NCI-H1694 (cell line): ENCODE measurements at regions not wholly inside any gene's neighbourhood (a gene's known extent, or its start where the extent isn't known, plus 50 kb on each side); places are given as distances from the start of the nearest gene placed in this dataset.
A peak's percentile ranks its signal among the peaks of the same experiment; 100 is the strongest.
"Not testable (repeated sequence)": the region's sequence is repeated elsewhere in the genome, so short reads cannot be mapped to it uniquely, and the experiment has no call there.

ENCODE experiments used
- DNase-seq: peaks from one replicate; lab custom pipeline; 2025; lab: John Stamatoyannopoulos, UW

GRCh38 chr17:22253007-22253406 is 560.7 kb downstream of the KCNJ18 start:
- no peak for DNase-seq

GRCh38 chr17:22265807-22266206 is 573.5 kb downstream of the KCNJ18 start:
- no peak for DNase-seq

- peak; percentile 55 for DNase-seq
Measured at GRCh38 chr17:22266231-22266630, 573.9 kb downstream of the KCNJ18 start.

- DNase-seq, result no peak
Measured at GRCh38 chr17:22267019-22267418, 574.7 kb downstream of the KCNJ18 start.

- no peak for DNase-seq
Measured at GRCh38 chr17:22268214-22268911, 576.0 kb downstream of the KCNJ18 start.

GRCh38 chr17:22268912-22269220 is 576.5 kb downstream of the KCNJ18 start:
- no peak for DNase-seq

- DNase-seq, result no peak
Measured at GRCh38 chr17:22270381-22270780, 578.1 kb downstream of the KCNJ18 start.

GRCh38 chr17:22270809-22271208 is 578.5 kb downstream of the KCNJ18 start:
- DNase-seq, result not testable (repeated sequence)

GRCh38 chr17:22272363-22273146 is 580.2 kb downstream of the KCNJ18 start:
- DNase-seq, result no peak

GRCh38 chr17:22273308-22273707 is 581.0 kb downstream of the KCNJ18 start:
- DNase-seq, result no peak

- no peak for DNase-seq
Measured at GRCh38 chr17:22277595-22277994, 585.3 kb downstream of the KCNJ18 start.

GRCh38 chr17:22278302-22279275 is 586.3 kb downstream of the KCNJ18 start:
- no peak for DNase-seq

GRCh38 chr17:22286337-22287041 is 594.2 kb downstream of the KCNJ18 start:
- DNase-seq, result no peak

GRCh38 chr17:22298484-22298951 is 606.2 kb downstream of the KCNJ18 start:
- not testable (repeated sequence) for DNase-seq

- no peak for DNase-seq
Measured at GRCh38 chr17:22300177-22300576, 607.9 kb downstream of the KCNJ18 start.

- no peak for DNase-seq
Measured at GRCh38 chr17:22300731-22301352, 608.5 kb downstream of the KCNJ18 start.

- DNase-seq, result no peak
Measured at GRCh38 chr17:22301353-22301745, 609.0 kb downstream of the KCNJ18 start.

GRCh38 chr17:22303096-22303495 is 610.8 kb downstream of the KCNJ18 start:
- no peak for DNase-seq

- DNase-seq, result no peak
Measured at GRCh38 chr17:22303865-22304264, 611.5 kb downstream of the KCNJ18 start.

- DNase-seq, result no peak
Measured at GRCh38 chr17:22304667-22305303, 612.5 kb downstream of the KCNJ18 start.
